ENCODE measurements at regions not wholly inside any gene's neighbourhood (a gene's known extent, or its start where the extent isn't known, plus 50 kb on each side); places are given as distances from the start of the nearest gene placed in this dataset.

- TF ChIP-seq YY1 (IDR thresholded peaks at IDR 0.05; ENCODE audit: insufficient read depth, insufficient read length) (no peak), ZNF274 (IDR thresholded peaks at IDR 0.05; ENCODE audit: low read depth, low read length) (no peak)
Measured at GRCh38 chr15:39455471-39455991, 125.3 kb upstream of the THBS1 start.
